HEK293T (cell line): ENCODE measurements at regions not wholly inside any gene's neighbourhood (a gene's known extent, or its start where the extent isn't known, plus 50 kb on each side); places are given as distances from the start of the nearest gene placed in this dataset.
"Not testable (repeated sequence)": the region's sequence is repeated elsewhere in the genome, so short reads cannot be mapped to it uniquely, and the experiment has no call there.

Experiments
- BHLHE40 ChIP-seq: fragments of 450-650 bp; IDR thresholded peaks from 2 replicates; pipeline ENCODE4 v1.6.1; 2016; ENCODE audit warnings: mild to moderate bottlenecking, moderate library complexity, borderline replicate concordance
- CTBP1 ChIP-seq: fragments of 450-650 bp; IDR thresholded peaks from 2 replicates; pipeline ENCODE4 v1.6.1; 2016; ENCODE audit warnings: borderline replicate concordance
- ELF4 ChIP-seq: fragments of 450-650 bp; IDR thresholded peaks from 2 replicates; pipeline ENCODE4 v1.6.1; 2017; ENCODE audit warnings: antibody characterized with exemption
- FOXA1 ChIP-seq: fragments of 450-650 bp; IDR thresholded peaks from 2 replicates; pipeline ENCODE4 v1.6.1; 2016; ENCODE audit warnings: mild to moderate bottlenecking
- FOXK2 ChIP-seq: fragments of 450-650 bp; IDR thresholded peaks from 2 replicates; pipeline ENCODE4 v1.6.1; 2016; ENCODE audit warnings: mild to moderate bottlenecking
- FOXM1 ChIP-seq: fragments of 450-650 bp; IDR thresholded peaks from 2 replicates; pipeline ENCODE4 v1.6.1; 2017; ENCODE audit warnings: mild to moderate bottlenecking, borderline replicate concordance
- L3MBTL2 ChIP-seq: fragments of 450-650 bp; conservative IDR thresholded peaks from 2 replicates; pipeline ENCODE4 v1.6.1; 2016; ENCODE audit warnings: mild to moderate bottlenecking
- LEF1 ChIP-seq: fragments of 450-650 bp; IDR thresholded peaks from 2 replicates; pipeline ENCODE4 v1.6.1; 2017; ENCODE audit warnings: mild to moderate bottlenecking, borderline replicate concordance
- NFRKB ChIP-seq: fragments of 450-650 bp; IDR thresholded peaks from 2 replicates; pipeline ENCODE4 v1.6.1; 2016; ENCODE audit warnings: mild to moderate bottlenecking, moderate library complexity
- SP1 ChIP-seq: fragments of 450-650 bp; IDR thresholded peaks from 2 replicates; pipeline ENCODE4 v1.6.1; 2017
- SUZ12 ChIP-seq: fragments of 450-650 bp; IDR thresholded peaks from 2 replicates; pipeline ENCODE4 v1.6.1; 2016; ENCODE audit warnings: mild to moderate bottlenecking
- TARDBP ChIP-seq: fragments of 450-650 bp; IDR thresholded peaks from 2 replicates; pipeline ENCODE4 v1.6.1; 2016
- TF ChIP-seq, protein P1 (sequence below): fragments of 450-650 bp; IDR thresholded peaks from 2 replicates; pipeline ENCODE4 v1.6.1; 2016

DNA sequence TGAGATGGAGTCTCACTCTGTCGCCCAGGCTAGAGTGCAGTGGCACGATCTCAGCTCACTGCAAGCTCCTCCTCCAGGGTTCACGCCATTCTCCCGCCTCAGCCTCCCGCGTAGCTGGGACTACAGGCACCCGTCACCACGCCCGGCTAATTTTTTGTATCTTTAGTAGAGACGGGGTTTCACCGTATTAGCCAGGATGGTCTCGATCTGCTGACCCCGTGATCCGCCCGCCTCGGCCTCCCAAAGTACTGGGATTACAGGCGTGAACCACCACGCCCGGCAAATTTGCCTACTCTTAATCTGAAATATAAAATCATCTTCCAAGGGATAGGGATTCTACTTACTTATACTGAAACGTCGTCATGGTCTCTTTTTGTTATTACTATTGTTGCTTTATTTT is 314.7 kb downstream of the FGF10 start:
- TF ChIP-seq SUZ12, FOXK2, TARDBP, L3MBTL2, FOXA1, SP1, ELF4, NFRKB, FOXM1, BHLHE40, LEF1, CTBP1: not testable (repeated sequence)
- TF ChIP-seq, protein P1, sequence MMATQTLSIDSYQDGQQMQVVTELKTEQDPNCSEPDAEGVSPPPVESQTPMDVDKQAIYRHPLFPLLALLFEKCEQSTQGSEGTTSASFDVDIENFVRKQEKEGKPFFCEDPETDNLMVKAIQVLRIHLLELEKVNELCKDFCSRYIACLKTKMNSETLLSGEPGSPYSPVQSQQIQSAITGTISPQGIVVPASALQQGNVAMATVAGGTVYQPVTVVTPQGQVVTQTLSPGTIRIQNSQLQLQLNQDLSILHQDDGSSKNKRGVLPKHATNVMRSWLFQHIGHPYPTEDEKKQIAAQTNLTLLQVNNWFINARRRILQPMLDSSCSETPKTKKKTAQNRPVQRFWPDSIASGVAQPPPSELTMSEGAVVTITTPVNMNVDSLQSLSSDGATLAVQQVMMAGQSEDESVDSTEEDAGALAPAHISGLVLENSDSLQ, result not testable (repeated sequence)
